ENCODE measurements at regions not wholly inside any gene's neighbourhood (a gene's known extent, or its start where the extent isn't known, plus 50 kb on each side); places are given as distances from the start of the nearest gene placed in this dataset.
A peak's percentile ranks its signal among the peaks of the same experiment; 100 is the strongest.

- ATAC-seq = peak; percentile 73
- DNase-seq = peak; percentile 14
These were observed 77.0 kb upstream of the CERS6 start for GRCh38 chr2:168378960-168379669.

GRCh38 chr2:168380500-168380899 is 75.6 kb upstream of the CERS6 start:
- ATAC-seq = no peak
- DNase-seq = no peak

- DNase-seq (no peak), ATAC-seq (no peak)
These were observed 64.0 kb upstream of the CERS6 start for GRCh38 chr2:168392024-168392423.

GRCh38 chr2:168392797-168393196 is 63.3 kb upstream of the CERS6 start:
- DNase-seq = no peak
- ATAC-seq = no peak

GRCh38 chr2:168394262-168394661 is 61.8 kb upstream of the CERS6 start:
- DNase-seq (no peak), ATAC-seq (no peak)

- no peak for DNase-seq
- ATAC-seq = no peak
These were observed 59.9 kb upstream of the CERS6 start for GRCh38 chr2:168396131-168396530.

- ATAC-seq (no peak), DNase-seq (no peak)
These were observed 58.4 kb upstream of the CERS6 start for GRCh38 chr2:168397629-168398028.

GRCh38 chr2:168401048-168401556 is 55.0 kb upstream of the CERS6 start:
- ATAC-seq (no peak), DNase-seq (no peak)

- DNase-seq = no peak
- ATAC-seq = no peak
These were observed 54.3 kb upstream of the CERS6 start for GRCh38 chr2:168401771-168402170.

- ATAC-seq (no peak), DNase-seq (no peak)
These were observed 53.5 kb upstream of the CERS6 start for GRCh38 chr2:168402531-168402930.

- ATAC-seq (no peak), DNase-seq (no peak)
These were observed 52.3 kb upstream of the CERS6 start for GRCh38 chr2:168403736-168404135.

- ATAC-seq (no peak), DNase-seq (no peak)
These were observed 51.3 kb upstream of the CERS6 start for GRCh38 chr2:168404764-168405163.
